ENCODE measurements at regions not wholly inside any gene's neighbourhood (a gene's known extent, or its start where the extent isn't known, plus 50 kb on each side); places are given as distances from the start of the nearest gene placed in this dataset.

GRCh38 chr19:31402529-31403316 lies 53.5 kb upstream of the TSHZ3 start:
- peak; percentile 26 for DNase-seq

GRCh38 chr19:31406106-31406505 lies 56.9 kb upstream of the TSHZ3 start:
- DNase-seq = no peak

- DNase-seq = no peak
Measured at GRCh38 chr19:31408460-31409124, 59.4 kb upstream of the TSHZ3 start.

GRCh38 chr19:31413353-31413752 lies 64.1 kb upstream of the TSHZ3 start:
- no peak for DNase-seq

GRCh38 chr19:31415322-31415721 lies 66.1 kb upstream of the TSHZ3 start:
- no peak for DNase-seq

GRCh38 chr19:31416548-31416947 lies 67.3 kb upstream of the TSHZ3 start:
- no peak for DNase-seq

GRCh38 chr19:31418055-31418454 lies 68.8 kb upstream of the TSHZ3 start:
- no peak for DNase-seq

- DNase-seq = no peak
Measured at GRCh38 chr19:31418692-31419430, 69.6 kb upstream of the TSHZ3 start.

GRCh38 chr19:31419871-31420445 lies 70.7 kb upstream of the TSHZ3 start:
- DNase-seq = no peak

GRCh38 chr19:31421082-31421481 lies 71.8 kb upstream of the TSHZ3 start:
- DNase-seq = no peak

- no peak for DNase-seq
Measured at GRCh38 chr19:31421856-31422255, 72.6 kb upstream of the TSHZ3 start.

- DNase-seq = no peak
Measured at GRCh38 chr19:31423896-31424295, 74.7 kb upstream of the TSHZ3 start.

GRCh38 chr19:31424861-31425620 lies 75.8 kb upstream of the TSHZ3 start:
- DNase-seq = no peak

GRCh38 chr19:31427857-31428256 lies 78.6 kb upstream of the TSHZ3 start:
- no peak for DNase-seq

- no peak for DNase-seq
Measured at GRCh38 chr19:31430381-31430780, 81.1 kb upstream of the TSHZ3 start.

GRCh38 chr19:31432201-31432810 lies 83.1 kb upstream of the TSHZ3 start:
- no peak for DNase-seq

- DNase-seq = no peak
Measured at GRCh38 chr19:31436121-31436776, 87.0 kb upstream of the TSHZ3 start.

GRCh38 chr19:31438401-31439269 lies 89.4 kb upstream of the TSHZ3 start:
- no peak for DNase-seq

GRCh38 chr19:31439270-31439573 lies 90.0 kb upstream of the TSHZ3 start:
- no peak for DNase-seq

- no peak for DNase-seq
Measured at GRCh38 chr19:31444931-31445330, 95.7 kb upstream of the TSHZ3 start.

- DNase-seq = no peak
Measured at GRCh38 chr19:31445406-31445805, 96.2 kb upstream of the TSHZ3 start.
